ENCODE measurements at regions not wholly inside any gene's neighbourhood (a gene's known extent, or its start where the extent isn't known, plus 50 kb on each side); places are given as distances from the start of the nearest gene placed in this dataset.

GRCh38 chr3:22296601-22297000, 545.6 kb upstream of the ZNF385D start:
- Histone ChIP-seq H4K5ac (ENCODE audit: insufficient read length, low read depth, low read length) (no peak overlapping the region), H3K4me1 (replicated peaks in 1 of 4; ENCODE audit: control insufficient read depth in 3 of 4, insufficient read depth in 4 of 4, low read length in 3 of 4) (no peaks in the 10 kb centered on the region), H3K27me3 (replicated peaks in 1 of 4; ENCODE audit: control insufficient read depth in 3 of 4, extremely low read depth in 1 of 4, insufficient read depth in 3 of 4, low read length in 3 of 4) (peaks cover 0 to 1% (median 0%) of the 10 kb centered on the region in 4 experiments; a peak in 1 of 7 replicates), H2BK12ac (ENCODE audit: low read depth, low read length) (no peak overlapping the region), H3K4ac (replicated peaks; ENCODE audit: insufficient read length, low read depth, low read length) (no peak overlapping the region), H3K79me2 (ENCODE audit: control insufficient read depth in 1 of 2, insufficient read depth in 2 of 2, low read length in 2 of 2) (no peaks in the 10 kb centered on the region), H4K91ac (replicated peaks; ENCODE audit: insufficient read length, low read length) (no peak overlapping the region), H2BK20ac (ENCODE audit: low read length) (no peak overlapping the region), H3K23me2 (ENCODE audit: low read depth, low read length) (no peaks in the 10 kb centered on the region; the same call in 1 of the 2 replicates), H4K20me1 (replicated peaks in 1 of 2; ENCODE audit: control insufficient read depth in 1 of 2, insufficient read depth in 2 of 2, low read length in 2 of 2) (no peaks in the 10 kb centered on the region), H3K27ac (ENCODE audit: low read depth, low read length) (no peak overlapping the region), H2BK5ac (ENCODE audit: low read depth, low read length) (no peak overlapping the region), H3K23ac (ENCODE audit: insufficient read length) (no peak overlapping the region), H3K56ac (replicated peaks; ENCODE audit: insufficient read length, low read depth, low read length) (no peak overlapping the region), H3K4me2 (ENCODE audit: insufficient read depth in 1 of 2, low read depth in 2 of 2, low read length in 2 of 2) (no peak overlapping the region), H2BK15ac (ENCODE audit: low read length) (no peak overlapping the region), H4K8ac (ENCODE audit: extremely low read depth, insufficient read depth, low read length) (no peak overlapping the region), H3K79me1 (ENCODE audit: low read depth, low read length) (no peaks in the 10 kb centered on the region), H2BK120ac (replicated peaks; ENCODE audit: low read depth, low read length) (no peak overlapping the region), H3K36me3 (ENCODE audit: control insufficient read depth in 2 of 4, insufficient read depth in 4 of 4, low read length in 3 of 4) (no peaks in the 10 kb centered on the region), H3K18ac (ENCODE audit: extremely low read depth, low read length) (no peak overlapping the region), H3K9ac (replicated peaks in 1 of 4; ENCODE audit: extremely low read depth in 1 of 4, low read depth in 3 of 4, low read length in 3 of 4) (no peak overlapping the region), H3K14ac (ENCODE audit: insufficient read length) (no peak overlapping the region), H2AFZ (ENCODE audit: low read length) (no peak overlapping the region), H3K4me3 (ENCODE audit: extremely low read depth in 1 of 4, insufficient read depth in 2 of 4, low read depth in 3 of 4, low read length in 4 of 4) (no peak overlapping the region), H3K9me3 (ENCODE audit: insufficient read depth in 2 of 2, low read depth in 1 of 2, low read length in 1 of 2) (no peaks in the 10 kb centered on the region), H2AK5ac (ENCODE audit: low read depth, low read length) (no peak overlapping the region)
- DNase-seq (ENCODE audit: low read depth in 1 of 2, low spot score in 2 of 2) (no peak), FAIRE-seq (no peak)
- ChIA-PET CTCF (ENCODE audit: partially characterized antibody) (interaction anchor here (1.0 kb wide), 1 partner anchor 34 kb away, joined by 3 read pairs; no protein-coding TSS in a partner anchor), POLR2A (ENCODE audit: partially characterized antibody) (no interaction called here)
- TF ChIP-seq BACH1 (IDR thresholded peaks at IDR 0.05; ENCODE audit: low read length) (no peak), CTBP2 (IDR thresholded peaks at IDR 0.05; ENCODE audit: borderline replicate concordance, insufficient read depth, insufficient read length, low read length) (no peak), TCF12 (IDR thresholded peaks at IDR 0.05; ENCODE audit: low read depth, low read length) (no peak), PHF8 (conservative IDR thresholded peaks at IDR 0.05; ENCODE audit: low read depth, low read length) (no peak), JUN (IDR thresholded peaks at IDR 0.05; ENCODE audit: low read depth, low read length) (no peak), CEBPB (IDR thresholded peaks at IDR 0.05; ENCODE audit: low read depth, low read length) (no peak), BRCA1 (IDR thresholded peaks at IDR 0.05; ENCODE audit: low read depth, low read length) (no peak), HDAC6 (IDR thresholded peaks at IDR 0.05; ENCODE audit: low read depth, low read length) (no peak), EGR1 (IDR thresholded peaks at IDR 0.05; ENCODE audit: borderline replicate concordance, low read depth, low read length) (no peak), EP300 (IDR thresholded peaks at IDR 0.05; ENCODE audit: borderline replicate concordance in 1 of 2, low read depth in 2 of 2, low read length in 2 of 2) (no peak), SIRT6 (IDR thresholded peaks at IDR 0.05; ENCODE audit: low read length) (no peak), SUZ12 (IDR thresholded peaks at IDR 0.05; ENCODE audit: low read length) (no peak)

Data from H1 (cell line).